Mesothelial cell of epicardium (in vitro differentiated cells): ENCODE measurements at regions not wholly inside any gene's neighbourhood (a gene's known extent, or its start where the extent isn't known, plus 50 kb on each side); places are given as distances from the start of the nearest gene placed in this dataset.
"Not testable (repeated sequence)": the region's sequence is repeated elsewhere in the genome, so short reads cannot be mapped to it uniquely, and the experiment has no call there.

Experiments
- DNase-seq, 2 experiments: peaks; one replicate each; pipeline ENCODE4 v3.0.0; 2021; ENCODE audit warnings: low spot score in 2 of 2; ENCODE audit not compliant: unreplicated experiment in 2 of 2
- H3K27ac Mint-ChIP-seq: 2 replicates; pipeline ENCODE4 v1.8.0; 2021; ENCODE audit warnings: mixed read lengths
- H3K27me3 Mint-ChIP-seq: 2 replicates; pipeline ENCODE4 v1.8.0; 2021; ENCODE audit warnings: low read depth, mixed read lengths
- H3K36me3 Mint-ChIP-seq: 2 replicates; pipeline ENCODE4 v1.8.0; 2021; ENCODE audit warnings: mixed read lengths
- H3K4me1 Mint-ChIP-seq: 2 replicates; pipeline ENCODE4 v1.8.0; 2021; ENCODE audit warnings: mixed read lengths
- H3K4me3 Mint-ChIP-seq: 2 replicates; pipeline ENCODE4 v1.8.0; 2021; ENCODE audit warnings: mild to moderate bottlenecking, moderate library complexity, mixed read lengths
- H3K9me3 Mint-ChIP-seq: 2 replicates; pipeline ENCODE4 v1.8.0; 2021; ENCODE audit warnings: mixed read lengths
- CTCF ChIP-seq: fragments of 200-600 bp; sonication (generic); IDR thresholded peaks from one replicate; pipeline ENCODE4 v1.5.0; 2021; ENCODE audit warnings: antibody characterized with exemption; ENCODE audit not compliant: unreplicated experiment

GRCh38 chr5:165031371-165031770, 1526.0 kb downstream of the MAT2B start:
- TF ChIP-seq CTCF, result no peak
- Mint-ChIP-seq H3K27ac (no peak overlapping the region), H3K9me3 (peaks cover 2% of the 10 kb centered on the region), H3K36me3 (no peaks in the 10 kb centered on the region), H3K4me1 (no peaks in the 10 kb centered on the region), H3K4me3 (no peak overlapping the region), H3K27me3 (no peaks in the 10 kb centered on the region)
- DNase-seq, result no peak

DNA sequence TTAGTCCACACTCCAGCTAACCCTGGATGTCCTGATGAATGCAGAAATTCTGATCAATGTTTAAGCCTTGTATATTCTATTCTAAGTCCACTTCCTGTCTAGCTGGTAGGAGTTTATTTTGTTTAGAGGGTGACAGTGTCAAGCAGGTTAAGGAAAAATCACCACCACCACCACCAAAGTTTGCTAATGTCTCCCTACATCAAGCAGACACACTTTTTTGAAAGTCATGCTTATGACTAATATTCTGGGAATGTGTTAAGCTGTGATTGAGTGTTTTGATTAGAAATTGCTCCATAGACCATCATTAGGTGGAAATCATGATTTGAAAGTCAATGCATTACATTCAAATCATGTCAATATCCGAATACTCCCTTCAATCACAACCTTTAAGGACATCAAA, 1530.1 kb downstream of the MAT2B start:
- no peaks in the 10 kb centered on the region for H3K36me3 Mint-ChIP-seq

GRCh38 chr5:165039748-165040147, 1534.3 kb downstream of the MAT2B start:
- no peak overlapping the region for H3K4me3 Mint-ChIP-seq
- no peak overlapping the region for H3K27ac Mint-ChIP-seq
- no peak for DNase-seq
- peaks cover 21% of the 10 kb centered on the region for H3K9me3 Mint-ChIP-seq
- no peak for TF ChIP-seq CTCF
- no peaks in the 10 kb centered on the region for H3K36me3 Mint-ChIP-seq
- no peaks in the 10 kb centered on the region for H3K4me1 Mint-ChIP-seq
- H3K27me3 Mint-ChIP-seq, result no peaks in the 10 kb centered on the region

More for the DNA sequence above, 1530.1 kb downstream of the MAT2B start:
- no peak for DNase-seq
- H3K27me3 Mint-ChIP-seq, result no peaks in the 10 kb centered on the region
- no peaks in the 10 kb centered on the region for H3K4me1 Mint-ChIP-seq
- no peaks in the 10 kb centered on the region for H3K9me3 Mint-ChIP-seq
- no peak for TF ChIP-seq CTCF
- no peak overlapping the region for H3K27ac Mint-ChIP-seq
- H3K4me3 Mint-ChIP-seq, result no peak overlapping the region

GRCh38 chr5:165045941-165046340, 1540.5 kb downstream of the MAT2B start:
- H3K27ac Mint-ChIP-seq, H3K4me3 Mint-ChIP-seq, DNase-seq, H3K4me1 Mint-ChIP-seq, H3K36me3 Mint-ChIP-seq, H3K27me3 Mint-ChIP-seq: not testable (repeated sequence)
- peaks cover 29% of the 10 kb centered on the region for H3K9me3 Mint-ChIP-seq

DNA sequence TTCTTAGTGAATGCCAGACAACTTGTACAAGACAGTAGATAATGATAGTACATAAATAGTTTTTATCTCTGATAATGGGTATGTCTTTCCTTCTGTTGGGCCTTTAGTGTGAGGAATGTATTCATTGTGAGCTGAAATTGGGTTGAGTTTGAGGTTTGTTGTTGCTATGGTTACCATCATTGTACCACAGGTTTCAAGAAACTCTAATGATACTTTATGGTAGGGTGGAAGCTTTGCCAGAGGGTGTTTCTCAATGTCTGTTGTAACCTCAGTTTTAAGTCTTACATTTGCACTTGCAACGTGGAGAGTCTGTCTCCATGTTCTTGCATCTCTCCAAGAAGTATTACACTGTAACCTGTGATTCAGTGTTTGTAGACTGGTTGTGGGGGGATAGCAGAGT, 1550.1 kb downstream of the MAT2B start:
- Mint-ChIP-seq H3K27me3 (no peaks in the 10 kb centered on the region), H3K36me3 (peaks cover 2% of the 10 kb centered on the region), H3K4me1 (no peaks in the 10 kb centered on the region), H3K9me3 (peaks cover 11% of the 10 kb centered on the region), H3K4me3 (no peak overlapping the region), H3K27ac (no peak overlapping the region)
- DNase-seq, result no peak
- no peak for TF ChIP-seq CTCF

DNA sequence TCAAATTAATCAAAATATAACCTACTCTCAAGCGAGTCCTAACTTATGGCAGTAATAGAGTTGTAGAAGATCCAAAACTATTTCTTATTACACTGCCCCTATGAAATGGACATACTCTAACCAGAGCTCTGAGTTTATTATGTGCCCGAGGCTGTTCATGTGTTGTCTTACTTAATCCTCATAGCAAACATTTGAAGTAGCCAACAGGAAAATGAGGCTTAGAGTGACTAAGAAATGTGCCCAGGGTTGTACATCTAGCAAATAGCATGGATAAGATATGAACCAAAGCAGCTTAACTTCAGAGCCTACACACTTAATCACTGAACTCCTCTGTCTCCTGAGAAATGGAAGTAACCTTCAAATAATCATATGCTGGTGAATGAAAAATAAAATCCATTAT, 1551.7 kb downstream of the MAT2B start:
- no peak overlapping the region for H3K27ac Mint-ChIP-seq
- no peak overlapping the region for H3K4me3 Mint-ChIP-seq
- H3K27me3 Mint-ChIP-seq, result no peaks in the 10 kb centered on the region
- H3K9me3 Mint-ChIP-seq, result peaks cover 11% of the 10 kb centered on the region
- no peaks in the 10 kb centered on the region for H3K4me1 Mint-ChIP-seq
- H3K36me3 Mint-ChIP-seq, result peaks cover 2% of the 10 kb centered on the region
- TF ChIP-seq CTCF, result no peak
- DNase-seq, result no peak
